Activated naive CD8-positive, alpha-beta T cell treated with anti-CD3 and anti-CD28 coated beads for 36 hours (primary cell): ENCODE measurements at regions not wholly inside any gene's neighbourhood (a gene's known extent, or its start where the extent isn't known, plus 50 kb on each side); places are given as distances from the start of the nearest gene placed in this dataset.
"Not testable (repeated sequence)": the region's sequence is repeated elsewhere in the genome, so short reads cannot be mapped to it uniquely, and the experiment has no call there.

ENCODE experiments used
- DNase-seq: peaks from one replicate; pipeline ENCODE4 v3.0.0; 2021
- H3K27ac Mint-ChIP-seq: one replicate; pipeline ENCODE4 v1.8.0; 2022; ENCODE audit warnings: mild to moderate bottlenecking, moderate library complexity, mixed read lengths
- H3K27me3 Mint-ChIP-seq: one replicate; pipeline ENCODE4 v1.8.0; 2022; ENCODE audit warnings: mild to moderate bottlenecking, mixed read lengths
- H3K36me3 Mint-ChIP-seq: one replicate; pipeline ENCODE4 v1.8.0; 2021; ENCODE audit warnings: mild to moderate bottlenecking, mixed read lengths
- H3K4me1 Mint-ChIP-seq: one replicate; pipeline ENCODE4 v1.8.0; 2021; ENCODE audit warnings: mixed read lengths
- H3K4me3 Mint-ChIP-seq: one replicate; pipeline ENCODE4 v1.8.0; 2022; ENCODE audit warnings: mild to moderate bottlenecking, moderate library complexity, mixed read lengths
- H3K9me3 Mint-ChIP-seq: one replicate; pipeline ENCODE4 v1.8.0; 2022; ENCODE audit warnings: mixed read lengths

DNA sequence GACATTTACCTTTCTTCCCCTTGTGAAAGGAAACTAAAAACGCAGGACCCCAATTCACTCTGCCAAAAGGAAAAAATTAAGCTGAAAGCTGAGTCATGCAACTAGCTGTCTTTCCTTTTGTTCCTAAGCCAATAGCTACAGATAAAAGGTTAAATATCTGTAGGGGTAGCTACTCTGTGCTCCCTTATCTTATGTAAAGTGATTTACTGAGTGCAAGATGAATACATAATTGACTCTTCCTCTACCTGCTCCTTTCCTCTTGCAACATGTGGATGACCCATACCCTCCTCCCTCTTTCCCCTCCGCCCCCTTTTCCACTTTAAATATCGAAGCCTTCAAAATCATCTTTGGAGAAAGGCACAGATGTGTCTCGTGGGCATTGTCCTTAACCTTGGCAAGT, 68.0 kb upstream of the ZNF157 start:
- Mint-ChIP-seq H3K27me3 (no peaks in the 10 kb centered on the region), H3K4me1 (peaks cover 2% of the 10 kb centered on the region), H3K9me3 (no peaks in the 10 kb centered on the region), H3K27ac (no peak overlapping the region), H3K36me3 (no peaks in the 10 kb centered on the region), H3K4me3 (no peak overlapping the region)
- DNase-seq, result no peak

DNA sequence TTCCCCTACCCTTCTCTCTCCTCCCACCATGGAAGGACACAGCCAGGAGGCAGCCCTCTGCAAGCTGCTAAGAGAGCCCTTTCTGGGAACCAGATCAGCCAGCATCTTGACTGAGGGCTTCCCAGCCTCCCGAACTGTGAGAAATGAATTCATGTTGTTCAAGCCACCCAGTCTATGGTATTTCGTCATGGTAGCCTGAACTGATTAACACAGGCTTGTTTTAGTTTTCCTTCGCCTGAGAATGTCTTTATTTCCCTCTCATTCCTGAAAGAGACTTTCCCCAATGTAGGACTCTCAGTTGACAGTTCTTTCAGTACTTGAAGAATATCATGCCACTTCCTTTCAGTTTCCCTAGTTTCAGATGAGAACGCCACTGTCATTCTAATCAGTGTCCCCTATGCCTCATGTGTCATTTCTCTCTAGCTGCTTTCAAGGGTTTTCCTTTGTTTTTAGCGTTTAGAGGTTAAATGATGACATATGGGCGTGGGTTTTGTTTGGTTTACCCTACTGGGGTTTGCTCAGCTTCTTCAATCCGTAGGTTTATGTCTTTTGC, 63.8 kb upstream of the ZNF157 start:
- not testable (repeated sequence) for H3K4me3 Mint-ChIP-seq, H3K36me3 Mint-ChIP-seq, H3K27ac Mint-ChIP-seq, DNase-seq, H3K27me3 Mint-ChIP-seq, H3K4me1 Mint-ChIP-seq, H3K9me3 Mint-ChIP-seq

DNA sequence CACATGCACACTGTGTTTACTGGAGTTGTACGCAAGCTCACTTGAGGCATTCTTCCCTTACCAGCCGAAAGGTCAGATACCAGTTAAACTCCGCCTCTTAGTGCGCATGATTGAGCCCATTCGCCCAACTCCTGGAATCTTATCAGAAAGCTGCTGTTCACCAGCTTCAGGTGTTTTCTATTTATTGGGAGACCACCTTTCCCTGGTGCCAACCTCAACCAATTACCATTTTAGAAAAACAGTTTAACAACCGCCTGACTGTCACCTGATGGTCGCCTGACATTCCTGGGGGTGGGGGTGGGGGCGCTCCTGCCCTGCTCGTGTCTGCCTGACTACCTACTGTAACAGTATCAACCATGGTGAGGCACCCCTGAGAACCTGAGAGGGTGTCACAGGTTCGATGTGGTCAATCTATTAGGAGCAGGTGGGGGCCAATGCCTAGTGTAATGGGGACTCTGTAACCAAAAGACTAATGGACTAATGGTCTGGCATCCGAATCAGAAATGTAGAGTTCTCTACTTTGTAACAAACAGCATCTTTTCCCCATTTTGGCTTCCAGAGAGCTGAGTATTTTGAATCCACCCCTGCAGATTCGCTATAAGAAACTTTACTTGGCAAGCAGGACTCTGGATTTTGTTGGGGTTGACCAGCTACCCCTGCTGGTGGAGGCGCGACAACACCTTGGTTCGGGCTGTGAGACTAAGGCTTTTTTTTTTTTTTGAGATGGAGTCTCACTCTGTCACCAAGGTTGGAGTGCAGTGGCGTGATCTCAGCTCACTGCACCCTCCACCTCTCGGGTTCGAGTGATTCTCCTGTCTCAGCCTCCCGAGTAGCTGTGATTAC, 58.2 kb upstream of the ZNF157 start:
- Mint-ChIP-seq H3K4me3 (no peak overlapping the region), H3K27ac (no peak overlapping the region), H3K27me3 (no peaks in the 10 kb centered on the region), H3K36me3 (no peaks in the 10 kb centered on the region), H3K4me1 (no peaks in the 10 kb centered on the region), H3K9me3 (no peaks in the 10 kb centered on the region)
- DNase-seq, result peak; percentile 38

DNA sequence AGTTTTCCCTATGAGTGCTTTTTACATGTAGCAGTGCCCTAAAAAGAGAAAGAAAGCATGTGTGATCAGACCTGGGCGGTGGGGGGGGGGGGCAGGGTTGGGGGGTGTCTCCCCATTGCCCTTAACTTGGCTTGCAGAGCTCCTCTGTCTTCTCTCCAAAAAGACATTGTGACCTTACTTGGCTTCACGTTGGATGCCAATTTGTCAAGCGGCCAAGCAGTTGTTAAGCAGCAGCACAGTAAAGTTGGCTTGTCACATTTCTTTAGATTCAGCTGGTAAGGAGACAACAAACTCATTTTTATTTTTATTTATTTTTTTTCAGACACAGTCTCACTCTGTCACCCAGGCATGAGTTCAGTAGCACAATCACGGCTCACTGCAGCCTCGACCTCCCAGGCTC, 57.3 kb upstream of the ZNF157 start:
- no peaks in the 10 kb centered on the region for H3K4me1 Mint-ChIP-seq
- H3K4me3 Mint-ChIP-seq, result no peak overlapping the region
- H3K36me3 Mint-ChIP-seq, result no peaks in the 10 kb centered on the region
- H3K9me3 Mint-ChIP-seq, result no peaks in the 10 kb centered on the region
- H3K27ac Mint-ChIP-seq, result no peak overlapping the region
- H3K27me3 Mint-ChIP-seq, result no peaks in the 10 kb centered on the region
- no peak for DNase-seq

DNA sequence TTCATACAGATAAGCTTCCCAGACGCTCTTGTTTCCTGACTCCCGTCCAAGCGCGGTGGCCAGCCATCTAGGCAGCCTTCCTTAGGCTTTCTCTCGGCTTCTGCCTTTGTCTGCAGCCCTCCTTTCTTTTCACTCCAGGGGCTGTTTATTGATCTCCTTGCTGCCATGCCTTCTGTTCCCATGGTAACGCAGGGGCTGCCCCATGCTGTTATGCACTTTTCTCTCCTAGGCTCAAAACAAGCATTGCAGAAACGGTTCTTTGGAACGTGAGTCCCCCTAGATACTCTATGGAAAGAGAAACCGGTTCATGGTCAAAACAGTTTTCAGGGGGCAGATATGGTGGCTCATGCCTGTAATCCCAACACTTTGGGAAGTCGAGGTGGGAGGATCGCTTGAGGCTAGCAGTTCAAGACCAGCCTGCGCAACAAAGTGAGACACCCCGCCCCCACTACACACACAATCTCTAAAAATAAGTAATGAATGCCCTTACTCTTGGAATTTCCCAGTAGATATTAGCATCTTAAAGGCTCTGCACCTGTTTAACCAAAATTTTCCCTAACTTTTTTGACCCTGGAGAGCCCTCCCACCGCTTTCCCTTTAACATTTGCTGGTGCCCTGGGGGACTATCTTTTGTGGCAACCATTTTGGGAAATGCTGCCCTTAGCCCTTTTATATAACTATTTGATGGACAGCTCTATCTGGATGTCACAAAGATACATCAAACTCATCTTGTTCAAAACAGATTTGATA, 53.9 kb upstream of the ZNF157 start:
- Mint-ChIP-seq H3K4me3 (no peak overlapping the region), H3K9me3 (no peaks in the 10 kb centered on the region), H3K27ac (no peak overlapping the region), H3K27me3 (no peaks in the 10 kb centered on the region), H3K4me1 (no peaks in the 10 kb centered on the region), H3K36me3 (no peaks in the 10 kb centered on the region)
- DNase-seq, result no peak
